A549 (cell line): ENCODE measurements at regions not wholly inside any gene's neighbourhood (a gene's known extent, or its start where the extent isn't known, plus 50 kb on each side); places are given as distances from the start of the nearest gene placed in this dataset.

Source experiments
- ATAC-seq, 2 experiments: fragments of 200-7000 bp in 1 of 2; fragments of >200 bp in 1 of 2; cut with Nextera tagmentation in 1 of 2; cut with Tn5 transposase in 1 of 2; 3 replicates each; pipeline versions ENCODE4 v1.8.0 to v1.9.1; 2018 to 2020; ENCODE audit warnings: mild to moderate bottlenecking in 1 of 2, moderate library complexity in 1 of 2
- CTCF ChIA-PET: fragments of 300-600 bp; sonication (Branson Sonifier 250); formaldehyde crosslinking; extraction: SDS; loops from one replicate; lab custom pipeline; 2021; ENCODE audit warnings: antibody characterized with exemption, inconsistent platforms; lab: Yijun Ruan, JAX
- POLR2A ChIA-PET: fragments of 350-600 bp; formaldehyde crosslinking; extraction: SDS; loops from one replicate; lab custom pipeline; 2021; ENCODE audit warnings: antibody characterized with exemption, inconsistent platforms; lab: Yijun Ruan, JAX
- DNase-seq, 2 experiments: peaks; one replicate each; pipeline versions ENCODE4 v3.0.0 to v3.0.0-alpha.2; 2011 to 2016; ENCODE audit warnings: low read depth in 1 of 2, low spot score in 1 of 2
- FAIRE-seq: peaks from 2 replicates; lab custom pipeline; 2011; peaks lifted over from hg19 to GRCh38; lab: Jason Lieb, UNC
- H3K27ac ChIP-seq, 2 experiments: fragments of >200 bp; sonication (Bioruptor Twin); formaldehyde crosslinking; 3 replicates each; pipeline ENCODE4 v1.5.1; 2016 to 2017
- H3K4me1 ChIP-seq: fragments of >200 bp; sonication (Bioruptor Twin); formaldehyde crosslinking; 3 replicates; pipeline ENCODE4 v1.6.1; 2016
- H3K4me2 ChIP-seq: fragments of >200 bp; sonication (Bioruptor Twin); formaldehyde crosslinking; 3 replicates; pipeline ENCODE4 v1.6.1; 2016
- H3K4me3 ChIP-seq: fragments of >200 bp; sonication (Bioruptor Twin); formaldehyde crosslinking; 3 replicates; pipeline ENCODE4 v1.5.1; 2016
- H3K9me3 ChIP-seq: fragments of >200 bp; sonication (Bioruptor Twin); formaldehyde crosslinking; 3 replicates; pipeline ENCODE4 v1.6.1; 2016
- BCL3 ChIP-seq: fragments of >200 bp; sonication (Bioruptor Twin); formaldehyde crosslinking; IDR thresholded peaks from 3 replicates; pipeline ENCODE4 v1.6.1; 2016
- CEBPB ChIP-seq, 2 experiments: fragments of >200 bp in 1 of 2; sonication (Bioruptor Twin) in 1 of 2; formaldehyde crosslinking in 1 of 2; IDR thresholded peaks; 2 replicates each; pipeline ENCODE4 v1.6.1; 2012 to 2016
- CHD4 ChIP-seq: fragments of 200-600 bp; sonication (generic); IDR thresholded peaks from 2 replicates; pipeline ENCODE4 v1.6.1; 2016; ENCODE audit warnings: antibody characterized with exemption, mild to moderate bottlenecking, borderline replicate concordance
- EHF ChIP-seq: fragments of 250-450 bp; sonication (Bioruptor Pico); IDR thresholded peaks from 2 replicates; pipeline ENCODE4 v1.5.0; 2020; ENCODE audit warnings: mild to moderate bottlenecking
- ELK1 ChIP-seq: fragments of 150-350 bp; IDR thresholded peaks from 2 replicates; pipeline ENCODE4 v1.6.1; 2014; ENCODE audit warnings: low read depth, mild to moderate bottlenecking, low read length
- FOSB ChIP-seq: fragments of 250-450 bp; sonication (Bioruptor Pico); IDR thresholded peaks from 2 replicates; pipeline ENCODE4 v1.5.0; 2020; ENCODE audit warnings: mild to moderate bottlenecking, moderate library complexity
- HDAC2 ChIP-seq: fragments of 200-600 bp; sonication (generic); IDR thresholded peaks from 2 replicates; pipeline ENCODE4 v1.6.1; 2016
- HES2 ChIP-seq: fragments of >200 bp; sonication (Bioruptor Twin); formaldehyde crosslinking; IDR thresholded peaks from 2 replicates; pipeline ENCODE4 v1.6.1; 2016
- HEYL ChIP-seq: fragments of 250-450 bp; sonication (Bioruptor Pico); IDR thresholded peaks from 2 replicates; pipeline ENCODE4 v1.8.0; 2021; ENCODE audit warnings: mild to moderate bottlenecking, moderate library complexity
- HMGXB4 ChIP-seq: fragments of 250-450 bp; sonication (Bioruptor Pico); IDR thresholded peaks from 2 replicates; pipeline ENCODE4 v1.5.0; 2021; ENCODE audit warnings: mild to moderate bottlenecking, moderate library complexity, borderline replicate concordance
- HOXB13 ChIP-seq: fragments of 250-450 bp; sonication (Bioruptor Pico); IDR thresholded peaks from 2 replicates; pipeline ENCODE4 v1.5.0; 2020; ENCODE audit warnings: low read depth, mild to moderate bottlenecking, moderate library complexity
- HOXB5 ChIP-seq: fragments of 250-450 bp; sonication (Bioruptor Pico); IDR thresholded peaks from 2 replicates; pipeline ENCODE4 v1.5.0; 2020; ENCODE audit warnings: mild to moderate bottlenecking, moderate library complexity
- JUN ChIP-seq, 2 experiments: fragments of >200 bp; sonication (Bioruptor Twin); formaldehyde crosslinking; IDR thresholded peaks; 2 replicates in 1 of 2; 3 replicates in 1 of 2; pipeline ENCODE4 v1.6.1; 2016 to 2017
- JUNB ChIP-seq: fragments of >200 bp; sonication (Bioruptor Twin); formaldehyde crosslinking; IDR thresholded peaks from 2 replicates; pipeline ENCODE4 v1.6.1; 2016
- KDM1A ChIP-seq: fragments of 200-600 bp; sonication (generic); IDR thresholded peaks from 2 replicates; pipeline ENCODE4 v1.6.1; 2016; ENCODE audit warnings: low read depth, mild to moderate bottlenecking
- KDM5A ChIP-seq: fragments of 200-600 bp; sonication (generic); IDR thresholded peaks from 2 replicates; pipeline ENCODE4 v1.6.1; 2016; ENCODE audit warnings: antibody characterized with exemption, mild to moderate bottlenecking
- MAX ChIP-seq: IDR thresholded peaks from 2 replicates; pipeline ENCODE4 v1.6.1; 2012
- MAZ ChIP-seq: fragments of 150-350 bp; IDR thresholded peaks from 2 replicates; pipeline ENCODE4 v1.6.1; 2014; ENCODE audit warnings: antibody characterized with exemption, low read depth, low read length, borderline replicate concordance
- PHF8 ChIP-seq: fragments of 200-600 bp; sonication (generic); IDR thresholded peaks from 2 replicates; pipeline ENCODE4 v1.6.1; 2016; ENCODE audit warnings: low read depth, mild to moderate bottlenecking, antibody characterized with exemption, moderate library complexity, borderline replicate concordance
- POLR2AphosphoS2 ChIP-seq: conservative IDR thresholded peaks from 2 replicates; pipeline ENCODE4 v1.6.1; 2012; ENCODE audit warnings: low read length, improper control_type of control experiment, inconsistent platforms
- RNF2 ChIP-seq: fragments of 200-600 bp; sonication (generic); IDR thresholded peaks from 2 replicates; pipeline ENCODE4 v1.6.1; 2016; ENCODE audit warnings: low read depth, mild to moderate bottlenecking, antibody characterized with exemption, moderate library complexity, borderline replicate concordance
- SMC3 ChIP-seq: fragments of >200 bp; sonication (Bioruptor Twin); formaldehyde crosslinking; IDR thresholded peaks from 3 replicates; pipeline ENCODE4 v1.6.1; 2018; ENCODE audit warnings: inconsistent platforms
- SREBF2 ChIP-seq: fragments of 450-650 bp; IDR thresholded peaks from 2 replicates; pipeline ENCODE4 v1.6.1; 2014; ENCODE audit warnings: mild to moderate bottlenecking, moderate library complexity
- TFCP2L1 ChIP-seq: fragments of 250-450 bp; sonication (Bioruptor Pico); IDR thresholded peaks from 2 replicates; pipeline ENCODE4 v1.5.0; 2021; ENCODE audit warnings: mild to moderate bottlenecking
- TP53 ChIP-seq: fragments of 250-450 bp; sonication (Bioruptor Pico); IDR thresholded peaks from 2 replicates; pipeline ENCODE4 v1.5.0; 2021; ENCODE audit warnings: mild to moderate bottlenecking, moderate library complexity
- ZC3H11A ChIP-seq: fragments of 450-650 bp; IDR thresholded peaks from 2 replicates; pipeline ENCODE4 v1.6.1; 2014; ENCODE audit warnings: antibody characterized with exemption, mild to moderate bottlenecking
- WGBS: methylation state at CpG from one replicate; pipeline ENCODE4 v1.1.6; 2017; ENCODE audit errors: missing lambda C conversion rate; 5-methylcytosine and 5-hydroxymethylcytosine counted together

GRCh38 chr2:146615778-146616177 lies 1229.1 kb upstream of the ACVR2A start (continued):
- no peak for TF ChIP-seq HOXB5
- no peak for TF ChIP-seq HEYL (CRISPR knock-in tag)
- no peak for TF ChIP-seq TFCP2L1

GRCh38 chr2:146608490-146608889 lies 1236.3 kb upstream of the ACVR2A start:
- no peak for DNase-seq
- 52% methylated on average over 1 of the region's 1 CpG for WGBS
- Histone ChIP-seq H3K27ac (no peak overlapping the region), H3K4me1 (no peaks in the 10 kb centered on the region; the same call in 2 of the 3 replicates), H3K9me3 (no peaks in the 10 kb centered on the region), H3K4me2 (no peak overlapping the region), H3K4me3 (no peak overlapping the region)
- ChIA-PET POLR2A (no interaction called here), CTCF (no interaction called here)
- TF ChIP-seq TP53 (CRISPR knock-in tag) (no peak), JUNB (no peak), ELK1 (no peak), CHD4 (no peak), HMGXB4 (no peak), BCL3 (no peak), HOXB13 (CRISPR knock-in tag) (no peak), MAX (no peak), CEBPB (IDR thresholded peaks at IDR 0.05) (no peak), PHF8 (no peak), SREBF2 (no peak), TFCP2L1 (no peak), HES2 (no peak), FOSB (CRISPR knock-in tag) (no peak)
- no peak for ATAC-seq
- no peak for FAIRE-seq

GRCh38 chr2:146604521-146604920 lies 1240.3 kb upstream of the ACVR2A start:
- no peak for DNase-seq
- POLR2A ChIA-PET, result no interaction called here
- WGBS, result 62% methylated on average over 4 of the region's 4 CpGs
- Histone ChIP-seq H3K4me1 (peaks cover 21% of the 10 kb centered on the region; the same call in 2 of the 3 replicates), H3K9me3 (no peaks in the 10 kb centered on the region), H3K4me3 (no peak overlapping the region), H3K27ac (no peak overlapping the region), H3K4me2 (no peak overlapping the region)
- no peak for TF ChIP-seq POLR2AphosphoS2
- TF ChIP-seq SMC3, result no peak
- no peak for TF ChIP-seq EHF (CRISPR knock-in tag)
- CTCF ChIA-PET, result no interaction called here
- no peak for FAIRE-seq
- ATAC-seq, result no peak

GRCh38 chr2:146602856-146603255 lies 1242.0 kb upstream of the ACVR2A start:
- FAIRE-seq, result peak; percentile 68
- TF ChIP-seq KDM5A (no peak), HOXB5 (no peak), MAZ (no peak), SMC3 (no peak), JUN (IDR thresholded peaks at IDR 0.05) (no peak), HDAC2 (no peak), ZC3H11A (no peak), CEBPB (IDR thresholded peaks at IDR 0.05) (no peak; a peak in 1 of 4 replicates), RNF2 (no peak), KDM1A (no peak)
- DNase-seq, result no peak

More at GRCh38 chr2:146602856-146603255, 1242.0 kb upstream of the ACVR2A start:
- Histone ChIP-seq H3K9me3 (no peaks in the 10 kb centered on the region), H3K27ac (peak overlapping the region; percentile 18 to 53; a peak in 4 of 6 replicates), H3K4me2 (peak overlapping the region; percentile 55), H3K4me1 (peaks cover 27% of the 10 kb centered on the region; the same call in 2 of the 3 replicates), H3K4me3 (no peak overlapping the region)
- CTCF ChIA-PET, result interaction anchor here (0.6 kb wide), 1 partner anchor 751 kb away, joined by 3 read pairs; no protein-coding TSS in a partner anchor
- 27% methylated on average over 3 of the region's 3 CpGs for WGBS
- ATAC-seq, result peak; percentile 43 to 50; a peak in 3 of 6 replicates
- POLR2A ChIA-PET, result no interaction called here
